GM12874 (cell line): ENCODE measurements at regions not wholly inside any gene's neighbourhood (a gene's known extent, or its start where the extent isn't known, plus 50 kb on each side); places are given as distances from the start of the nearest gene placed in this dataset.

Source experiments
- CTCF ChIP-seq: IDR thresholded peaks from 2 replicates; pipeline ENCODE4 v1.5.1; 2011; ENCODE audit warnings: low read depth, mild to moderate bottlenecking, control low read depth, low read length, moderate library complexity; ENCODE audit not compliant: insufficient read depth

DNA sequence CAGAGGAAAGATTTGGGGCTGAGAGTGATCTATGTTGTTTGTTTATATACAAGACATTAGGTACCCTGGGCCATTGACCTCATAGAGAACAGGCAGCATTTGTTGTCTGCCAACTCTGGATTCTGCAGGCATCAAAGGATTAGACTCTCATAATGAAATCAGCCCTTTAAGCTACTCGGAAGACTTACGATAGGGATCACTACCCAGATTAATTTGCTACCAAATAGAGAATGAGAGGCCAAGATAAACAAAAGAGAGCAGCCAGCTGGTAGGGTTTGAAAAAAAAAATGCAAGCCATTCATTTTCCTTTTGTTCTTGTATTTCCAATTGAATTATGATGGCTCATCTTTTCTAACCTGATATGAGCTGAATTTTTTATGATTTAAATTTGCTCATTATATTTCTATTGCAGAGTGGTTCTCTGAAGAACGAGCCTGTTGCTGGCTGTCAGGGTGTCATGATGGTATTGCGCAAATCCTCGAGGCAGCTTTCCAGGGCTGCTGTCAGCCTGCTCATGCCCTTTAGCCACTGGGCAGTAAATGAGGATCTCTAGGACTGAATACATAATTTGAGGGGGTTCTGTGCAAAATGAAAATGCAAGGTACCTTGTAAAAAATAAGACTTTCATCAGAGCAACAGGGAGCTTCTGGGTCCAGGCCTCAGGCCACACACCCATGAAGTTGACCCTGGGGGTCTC lies 116.4 kb upstream of the KCNJ15 start:
- no peak for TF ChIP-seq CTCF

- TF ChIP-seq CTCF, result no peak
Observed at GRCh38 chr21:38142224-38142623, 114.6 kb upstream of the KCNJ15 start.

DNA sequence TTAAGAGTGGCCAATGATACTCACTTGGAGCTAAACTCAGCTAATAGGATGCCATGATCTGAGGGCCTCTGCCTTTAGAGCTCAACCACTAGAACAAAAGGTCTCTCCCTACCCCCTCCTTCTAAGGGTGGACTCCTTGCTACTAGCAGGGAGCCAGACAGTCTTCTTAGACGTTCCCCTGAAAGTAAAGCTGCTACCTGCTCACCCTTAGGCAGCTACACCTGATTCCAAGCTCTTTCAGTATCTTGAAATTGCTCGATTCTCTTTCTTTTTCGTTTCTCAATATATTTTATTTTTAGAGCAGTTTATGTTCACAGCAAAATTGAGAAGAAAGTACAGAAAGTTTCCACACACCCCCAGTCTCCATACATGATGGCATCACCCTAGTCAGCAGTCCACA lies 112.6 kb upstream of the KCNJ15 start:
- TF ChIP-seq CTCF, result no peak

- no peak for TF ChIP-seq CTCF
Observed at GRCh38 chr21:38145104-38145503, 111.7 kb upstream of the KCNJ15 start.

- TF ChIP-seq CTCF, result no peak
Observed at GRCh38 chr21:38147391-38147790, 109.4 kb upstream of the KCNJ15 start.

GRCh38 chr21:38148046-38148445 lies 108.7 kb upstream of the KCNJ15 start:
- no peak for TF ChIP-seq CTCF

GRCh38 chr21:38151021-38151645 lies 105.7 kb upstream of the KCNJ15 start:
- no peak for TF ChIP-seq CTCF
